ENCODE measurements at regions not wholly inside any gene's neighbourhood (a gene's known extent, or its start where the extent isn't known, plus 50 kb on each side); places are given as distances from the start of the nearest gene placed in this dataset.

- H4K20me1 ChIP-seq (ENCODE audit: control insufficient read depth, insufficient read depth, low read depth, low read length): no peaks in the 10 kb centered on the region
- H3K27ac ChIP-seq (ENCODE audit: low read depth, low read length): no peak overlapping the region
Observed at GRCh38 chr22:49643998-49644397, 183.7 kb downstream of the BRD1 start.

GRCh38 chr22:49643466-49643865, 184.2 kb downstream of the BRD1 start:
- TF ChIP-seq EZH2phosphoT487 (IDR thresholded peaks at IDR 0.05; ENCODE audit: borderline replicate concordance, low read length) (no peak), CTCF (IDR thresholded peaks at IDR 0.05; ENCODE audit: low read depth, low read length, poor library complexity, severe bottlenecking) (no peak)
- Histone ChIP-seq H3K36me3 (ENCODE audit: control insufficient read depth, low read length) (peaks cover 62% of the 10 kb centered on the region), H3K4me3 (ENCODE audit: low read length) (no peak overlapping the region), H4K20me1 (ENCODE audit: control insufficient read depth, insufficient read depth, low read depth, low read length) (no peaks in the 10 kb centered on the region; the same call in 1 of the 2 replicates), H3K4me2 (ENCODE audit: low read length) (no peak overlapping the region), H3K79me2 (ENCODE audit: control insufficient read depth, low read length) (peaks cover 100% of the 10 kb centered on the region), H3K27ac (ENCODE audit: low read depth, low read length) (no peak overlapping the region), H3F3A (ENCODE audit: control insufficient read depth, insufficient read depth) (no peaks in the 10 kb centered on the region), H3K4me1 (ENCODE audit: control insufficient read depth, low read length) (no peaks in the 10 kb centered on the region), H3K9me2 (replicated peaks; ENCODE audit: control insufficient read depth, low read length) (no peaks in the 10 kb centered on the region), H3K27me3 (ENCODE audit: control insufficient read depth, low read length) (no peaks in the 10 kb centered on the region), H3K9me3 (ENCODE audit: control insufficient read depth, insufficient read depth, low read length) (no peaks in the 10 kb centered on the region)

More at GRCh38 chr22:49643998-49644397, 183.7 kb downstream of the BRD1 start:
- peaks cover 100% of the 10 kb centered on the region for H3K79me2 ChIP-seq (ENCODE audit: control insufficient read depth, low read length)
- H3F3A ChIP-seq (ENCODE audit: control insufficient read depth, insufficient read depth): no peaks in the 10 kb centered on the region
- no peaks in the 10 kb centered on the region for H3K9me2 ChIP-seq (replicated peaks; ENCODE audit: control insufficient read depth, low read length)
- no peak overlapping the region for H3K4me3 ChIP-seq (ENCODE audit: low read length)
- H3K36me3 ChIP-seq (ENCODE audit: control insufficient read depth, low read length): peaks cover 58% of the 10 kb centered on the region
- H3K27me3 ChIP-seq (ENCODE audit: control insufficient read depth, low read length): no peaks in the 10 kb centered on the region
- H3K4me1 ChIP-seq (ENCODE audit: control insufficient read depth, low read length): no peaks in the 10 kb centered on the region
- no peak for TF ChIP-seq EZH2phosphoT487 (IDR thresholded peaks at IDR 0.05; ENCODE audit: borderline replicate concordance, low read length)
- TF ChIP-seq CTCF (IDR thresholded peaks at IDR 0.05; ENCODE audit: low read depth, low read length, poor library complexity, severe bottlenecking): no peak
- no peak overlapping the region for H3K4me2 ChIP-seq (ENCODE audit: low read length)
- H3K9me3 ChIP-seq (ENCODE audit: control insufficient read depth, insufficient read depth, low read length): no peaks in the 10 kb centered on the region

- no peaks in the 10 kb centered on the region for H3F3A ChIP-seq (ENCODE audit: control insufficient read depth, insufficient read depth)
- H3K27ac ChIP-seq (ENCODE audit: low read depth, low read length): no peak overlapping the region
- H4K20me1 ChIP-seq (ENCODE audit: control insufficient read depth, insufficient read depth, low read depth, low read length): no peaks in the 10 kb centered on the region; the same call in 1 of the 2 replicates
- no peaks in the 10 kb centered on the region for H3K27me3 ChIP-seq (ENCODE audit: control insufficient read depth, low read length)
- H3K4me3 ChIP-seq (ENCODE audit: low read length): no peak overlapping the region
- peaks cover 100% of the 10 kb centered on the region for H3K79me2 ChIP-seq (ENCODE audit: control insufficient read depth, low read length)
- H3K4me1 ChIP-seq (ENCODE audit: control insufficient read depth, low read length): no peaks in the 10 kb centered on the region
- TF ChIP-seq CTCF (IDR thresholded peaks at IDR 0.05; ENCODE audit: low read depth, low read length, poor library complexity, severe bottlenecking) (no peak), EZH2phosphoT487 (IDR thresholded peaks at IDR 0.05; ENCODE audit: borderline replicate concordance, low read length) (no peak)
- H3K9me2 ChIP-seq (replicated peaks; ENCODE audit: control insufficient read depth, low read length): no peaks in the 10 kb centered on the region
- H3K4me2 ChIP-seq (ENCODE audit: low read length): no peak overlapping the region
- no peaks in the 10 kb centered on the region for H3K9me3 ChIP-seq (ENCODE audit: control insufficient read depth, insufficient read depth, low read length)
- H3K36me3 ChIP-seq (ENCODE audit: control insufficient read depth, low read length): peaks cover 62% of the 10 kb centered on the region
Observed at GRCh38 chr22:49642741-49643140, 184.9 kb downstream of the BRD1 start.
